RWPE1 (cell line): ENCODE measurements at regions not wholly inside any gene's neighbourhood (a gene's known extent, or its start where the extent isn't known, plus 50 kb on each side); places are given as distances from the start of the nearest gene placed in this dataset.
"Not testable (repeated sequence)": the region's sequence is repeated elsewhere in the genome, so short reads cannot be mapped to it uniquely, and the experiment has no call there.

Experiments
- CTCF ChIA-PET: fragments of 350-600 bp; sonication (Branson Sonifier 250); formaldehyde crosslinking; extraction: SDS; loops from one replicate; lab custom pipeline; 2021; lab: Yijun Ruan, JAX
- POLR2A ChIA-PET: fragments of 400-600 bp; formaldehyde crosslinking; extraction: SDS; loops from one replicate; lab custom pipeline; 2020; ENCODE audit warnings: antibody characterized with exemption; ENCODE audit not compliant: low non-redundant PET; lab: Yijun Ruan, JAX
- DNase-seq: peaks from one replicate; pipeline ENCODE4 v3.0.0; 2012; ENCODE audit warnings: low spot score
- H3K27ac ChIP-seq: fragments of 450-650 bp; 2 replicates; pipeline ENCODE4 v1.5.1; 2017
- CTCF ChIP-seq: fragments of 450-650 bp; conservative IDR thresholded peaks from 2 replicates; pipeline ENCODE4 v1.5.1; 2017; ENCODE audit warnings: low read depth, mild to moderate bottlenecking

GRCh38 chr9:17083258-17083657 is 51.6 kb upstream of the CNTLN start:
- H3K27ac ChIP-seq, result no peak overlapping the region
- no peak for TF ChIP-seq CTCF
- CTCF ChIA-PET, result interaction anchor here (0.9 kb wide), 1 partner anchor 34 kb away, joined by 3 read pairs; no protein-coding TSS in a partner anchor
- DNase-seq, result no peak
- POLR2A ChIA-PET, result no interaction called here

GRCh38 chr9:17082343-17083064 is 52.3 kb upstream of the CNTLN start:
- no peak for TF ChIP-seq CTCF
- DNase-seq, result no peak
- POLR2A ChIA-PET, result no interaction called here
- H3K27ac ChIP-seq, result no peak overlapping the region
- CTCF ChIA-PET, result no interaction called here

- ChIA-PET CTCF (no interaction called here), POLR2A (no interaction called here)
- no peak overlapping the region for H3K27ac ChIP-seq
- DNase-seq, result no peak
- TF ChIP-seq CTCF, result no peak
Observed at GRCh38 chr9:17081814-17082213, 53.0 kb upstream of the CNTLN start.

- no peak for TF ChIP-seq CTCF
- POLR2A ChIA-PET, result no interaction called here
- CTCF ChIA-PET, result no interaction called here
- no peak overlapping the region for H3K27ac ChIP-seq
- no peak for DNase-seq
Observed at GRCh38 chr9:17081351-17081750, 53.5 kb upstream of the CNTLN start.

- no peak for DNase-seq
- no peak overlapping the region for H3K27ac ChIP-seq
- no peak for TF ChIP-seq CTCF
- POLR2A ChIA-PET, result no interaction called here
- CTCF ChIA-PET, result no interaction called here
Observed at GRCh38 chr9:17075758-17076485, 58.9 kb upstream of the CNTLN start.

- CTCF ChIA-PET, result no interaction called here
- POLR2A ChIA-PET, result no interaction called here
- DNase-seq, result no peak
- no peak for TF ChIP-seq CTCF
- H3K27ac ChIP-seq, result no peak overlapping the region
Observed at GRCh38 chr9:17075146-17075757, 59.6 kb upstream of the CNTLN start.

- POLR2A ChIA-PET, CTCF ChIA-PET: not testable (repeated sequence)
Observed at GRCh38 chr9:17072563-17072962, 62.3 kb upstream of the CNTLN start.

More at GRCh38 chr9:17072563-17072962, 62.3 kb upstream of the CNTLN start:
- DNase-seq, H3K27ac ChIP-seq: not testable (repeated sequence)
